ACHN (cell line): ENCODE measurements at regions not wholly inside any gene's neighbourhood (a gene's known extent, or its start where the extent isn't known, plus 50 kb on each side); places are given as distances from the start of the nearest gene placed in this dataset.
"Not testable (repeated sequence)": the region's sequence is repeated elsewhere in the genome, so short reads cannot be mapped to it uniquely, and the experiment has no call there.

Experiments
- DNase-seq: peaks from one replicate; pipeline ENCODE4 v3.0.0-alpha.2; 2015
- in situ Hi-C: cut with HindIII; loops from 2 replicates; pipeline ENCODE4 v1.10.0; 2017; ENCODE audit warnings: low sequenced_read_pairs, low pct_ligation_motif_present, low pct_unique_long_range_greater_than_20kb

DNA sequence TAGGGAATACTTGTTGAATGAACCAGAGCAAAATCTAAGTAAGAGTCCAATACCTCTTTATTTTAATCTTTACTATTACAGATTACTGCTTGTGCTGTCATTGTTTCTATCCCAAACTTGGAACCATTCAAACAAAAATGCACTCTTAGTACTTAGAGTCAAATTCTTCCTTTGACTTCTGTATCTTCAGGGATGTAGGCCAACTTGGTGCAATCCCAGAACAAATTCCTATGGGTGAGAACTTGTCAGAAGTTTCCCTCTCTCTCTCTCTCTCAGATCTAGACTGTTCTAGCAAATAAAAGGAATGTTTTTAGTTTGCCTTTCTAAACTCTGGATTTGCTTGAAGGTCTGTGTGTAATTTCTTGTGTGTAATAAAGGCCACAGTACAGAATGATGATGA is 329.0 kb upstream of the TMTC4 start:
- in situ Hi-C loops = no loop called here
- no peak for DNase-seq

GRCh38 chr13:100989392-100989791 is 314.8 kb upstream of the TMTC4 start:
- no peak for DNase-seq
- in situ Hi-C loops = no loop called here

DNA sequence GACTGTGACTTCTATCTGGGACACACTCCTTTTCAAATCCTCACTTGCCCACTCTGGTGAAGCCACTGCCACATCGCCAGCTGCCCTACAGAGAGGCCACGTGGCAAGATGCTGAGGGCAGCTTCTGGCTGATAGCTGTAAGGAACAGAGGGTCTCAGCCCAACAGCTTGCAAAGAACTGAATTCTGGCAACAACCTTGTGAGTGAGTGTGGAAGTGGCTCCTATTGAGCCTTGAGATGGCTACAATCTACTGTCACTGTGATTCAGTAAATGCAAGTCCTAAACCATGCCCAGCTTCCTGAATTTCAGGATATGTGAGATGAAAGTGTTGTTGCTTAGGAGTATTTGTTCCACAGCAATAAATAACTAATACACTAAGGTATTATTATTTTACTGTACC is 314.3 kb upstream of the TMTC4 start:
- in situ Hi-C loops = no loop called here
- DNase-seq = no peak

GRCh38 chr13:100987948-100988347 is 313.4 kb upstream of the TMTC4 start:
- no peak for DNase-seq
- in situ Hi-C loops = no loop called here

DNA sequence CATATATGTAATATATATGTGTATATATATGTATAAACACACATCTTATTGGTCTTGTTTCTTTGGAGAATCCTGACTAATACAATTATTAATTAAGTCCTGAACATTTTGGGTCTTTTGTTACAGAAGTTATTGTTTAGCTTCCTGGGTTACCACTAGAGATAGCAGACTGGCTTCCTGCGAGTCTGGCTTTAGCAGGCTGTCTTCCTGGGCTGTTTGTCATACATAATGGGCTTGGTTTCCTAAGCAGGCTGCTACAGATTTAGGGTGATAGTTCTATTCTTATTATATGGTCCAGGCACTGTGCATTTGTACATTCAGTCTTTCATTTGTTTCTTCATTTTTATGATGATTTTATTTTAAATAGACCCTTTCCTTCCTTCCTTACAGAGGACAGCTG is 312.0 kb upstream of the TMTC4 start:
- in situ Hi-C loops = no loop called here
- DNase-seq = no peak

DNA sequence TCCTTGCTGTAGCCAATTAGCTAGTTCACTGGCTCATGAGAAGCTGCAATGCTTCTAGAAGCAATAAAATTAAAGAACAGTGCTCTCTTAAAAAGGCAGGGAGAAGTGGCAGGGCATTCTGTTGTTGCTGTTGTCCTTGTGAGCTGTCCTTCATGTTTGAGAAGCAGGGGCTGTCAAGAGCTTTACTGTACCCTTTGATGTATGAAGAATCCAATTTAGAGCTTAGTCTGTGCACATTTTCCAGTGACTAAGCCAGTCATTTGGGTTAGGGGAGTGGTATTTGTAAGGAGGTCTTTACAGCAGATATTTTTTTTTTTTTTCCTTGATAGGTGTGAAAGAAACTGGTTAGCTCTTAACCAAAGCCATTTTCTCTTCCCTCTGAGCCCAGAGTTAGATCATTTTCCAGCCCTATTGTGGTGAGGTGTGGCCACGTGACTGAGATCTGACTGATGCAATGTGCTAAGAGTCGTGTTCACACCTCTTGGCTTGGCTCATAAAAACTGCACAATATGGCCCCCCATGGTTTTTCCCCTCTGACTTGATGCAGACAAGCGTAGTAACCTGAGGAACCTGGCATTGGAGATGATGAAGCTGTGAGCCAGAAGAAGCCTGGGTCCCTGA is 309.6 kb upstream of the TMTC4 start:
- in situ Hi-C loops = no loop called here
- DNase-seq = no peak

GRCh38 chr13:100983111-100983510 is 308.5 kb upstream of the TMTC4 start:
- DNase-seq = no peak
- in situ Hi-C loops = no loop called here

GRCh38 chr13:100980171-100980570 is 305.6 kb upstream of the TMTC4 start:
- in situ Hi-C loops = no loop called here
- no peak for DNase-seq

DNA sequence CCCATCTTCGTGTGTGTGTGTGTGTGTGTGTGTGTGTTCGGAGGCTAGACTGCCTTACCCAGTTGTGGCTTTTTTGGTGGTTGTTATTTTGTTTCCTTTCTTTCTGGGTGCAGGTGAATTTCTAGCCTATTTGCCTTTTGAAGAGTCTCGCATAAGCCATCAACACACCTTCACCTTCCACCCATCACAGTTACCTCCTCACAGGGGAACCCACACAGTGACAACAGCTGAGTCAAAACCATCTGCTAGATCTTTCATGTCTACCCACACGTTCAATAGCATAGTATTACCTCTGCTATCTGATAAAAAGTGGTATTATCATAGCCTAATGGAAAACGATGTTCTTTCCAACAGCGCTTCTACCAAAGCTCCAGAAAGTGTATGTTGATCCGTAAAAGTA is 303.2 kb upstream of the TMTC4 start:
- in situ Hi-C loops = no loop called here
- no peak for DNase-seq

- in situ Hi-C loops = no loop called here
- DNase-seq = no peak
These were observed 302.4 kb upstream of the TMTC4 start for GRCh38 chr13:100976993-100977392.

DNA sequence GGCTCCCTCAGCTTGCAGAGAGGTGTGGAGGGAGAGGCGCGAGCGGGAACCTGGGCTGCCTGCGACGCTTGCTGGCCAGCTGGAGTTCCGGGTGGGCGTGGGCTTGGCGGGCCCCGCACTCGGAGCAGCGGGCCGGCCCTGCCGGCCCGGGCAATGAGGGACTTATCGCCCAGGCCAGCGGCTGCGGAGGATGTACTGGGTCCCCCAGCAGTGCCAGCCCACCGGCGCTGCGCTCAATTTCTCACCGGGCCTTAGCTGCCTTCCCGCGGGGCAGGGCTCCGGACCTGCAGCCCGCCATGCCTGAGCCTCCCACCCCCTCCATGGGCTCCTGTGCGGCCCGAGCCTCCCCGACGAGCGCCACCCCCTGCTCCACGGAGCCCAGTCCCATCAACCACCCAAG is 301.1 kb upstream of the TMTC4 start:
- in situ Hi-C loops, DNase-seq: not testable (repeated sequence)

DNA sequence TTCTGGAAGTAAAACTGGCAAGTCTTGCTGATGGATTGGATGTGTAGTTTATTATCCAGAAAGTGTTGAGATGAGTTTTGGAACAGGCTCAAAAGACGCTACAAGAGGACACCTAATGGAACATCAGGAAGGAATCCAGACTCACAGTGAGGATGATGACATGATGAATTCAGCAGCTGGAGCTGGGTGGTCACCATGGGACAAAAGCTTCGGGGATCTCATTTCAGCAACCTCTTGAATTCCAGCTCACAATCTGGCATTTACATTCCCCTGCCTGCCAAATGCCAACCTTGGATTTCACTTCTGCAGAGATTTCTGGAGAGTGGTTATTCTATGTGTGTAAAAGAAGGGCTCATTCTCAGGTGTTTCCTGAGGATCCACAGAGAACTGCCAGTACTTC is 288.0 kb upstream of the TMTC4 start:
- in situ Hi-C loops = no loop called here
- DNase-seq = no peak

- in situ Hi-C loops = no loop called here
- no peak for DNase-seq
These were observed 286.6 kb upstream of the TMTC4 start for GRCh38 chr13:100961186-100961585.

- DNase-seq = no peak
- in situ Hi-C loops = no loop called here
These were observed 284.2 kb upstream of the TMTC4 start for GRCh38 chr13:100958831-100959230.

DNA sequence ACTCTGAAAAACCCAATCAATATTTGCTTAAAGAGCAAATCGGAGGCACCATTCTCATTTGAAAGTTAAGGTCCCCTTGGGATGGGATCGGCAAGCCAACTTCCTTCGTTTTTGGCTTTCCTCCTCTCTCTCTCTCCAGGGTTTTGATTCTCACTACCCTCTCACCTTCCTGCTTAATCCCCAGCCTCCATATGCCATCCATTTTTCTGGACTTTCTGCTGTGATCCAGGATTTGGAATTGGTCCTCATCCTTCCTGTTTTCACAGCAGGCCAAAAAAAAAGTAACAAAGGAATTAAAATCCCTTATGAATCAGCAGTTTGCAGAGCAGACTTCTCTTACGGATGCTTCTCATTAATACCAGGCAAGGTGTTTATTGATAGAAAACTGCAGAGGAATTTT is 283.1 kb upstream of the TMTC4 start:
- no peak for DNase-seq

DNA sequence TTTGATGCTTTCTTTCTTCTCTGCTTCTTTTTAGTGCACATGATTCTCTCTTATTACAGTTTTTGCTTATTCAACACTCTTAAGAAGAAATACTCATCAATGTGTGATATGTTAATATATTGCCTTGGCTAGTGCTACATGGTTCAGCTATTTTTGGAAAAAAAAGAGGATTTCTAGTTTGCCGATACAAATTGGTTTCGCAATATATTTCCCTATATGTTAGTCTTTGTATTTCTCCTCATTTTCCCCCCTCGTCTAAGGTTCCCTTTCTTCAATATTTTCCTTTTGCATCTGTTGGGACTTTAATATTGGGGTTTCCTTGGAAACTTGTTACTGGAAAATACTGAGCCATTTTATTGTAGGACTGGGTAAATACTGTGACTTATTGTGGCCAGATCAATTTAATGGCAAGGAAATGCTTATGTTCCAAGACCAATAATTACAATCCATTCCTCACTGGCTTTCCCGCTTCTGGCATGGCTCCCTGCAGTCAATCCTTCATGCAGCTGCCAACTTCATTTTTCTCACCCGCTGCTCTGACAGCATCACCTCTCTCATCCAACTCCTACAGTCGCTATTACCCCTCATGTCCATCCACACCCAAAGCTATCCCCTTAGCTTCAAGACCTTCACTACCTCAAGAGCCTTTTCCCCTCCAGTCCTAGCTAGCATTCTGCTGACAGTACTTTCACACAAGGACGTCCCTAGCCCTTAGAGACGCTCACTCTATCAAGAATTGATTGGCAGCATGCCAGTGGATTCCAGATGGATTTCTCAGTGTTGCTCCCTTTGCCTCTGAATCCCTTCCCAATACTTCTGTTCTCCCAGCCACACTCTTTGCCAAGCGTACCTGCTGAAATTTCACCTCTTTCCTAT is 280.1 kb upstream of the TMTC4 start:
- in situ Hi-C loops = no loop called here
- no peak for DNase-seq

More for the DNA sequence above, 283.1 kb upstream of the TMTC4 start:
- in situ Hi-C loops = no loop called here

DNA sequence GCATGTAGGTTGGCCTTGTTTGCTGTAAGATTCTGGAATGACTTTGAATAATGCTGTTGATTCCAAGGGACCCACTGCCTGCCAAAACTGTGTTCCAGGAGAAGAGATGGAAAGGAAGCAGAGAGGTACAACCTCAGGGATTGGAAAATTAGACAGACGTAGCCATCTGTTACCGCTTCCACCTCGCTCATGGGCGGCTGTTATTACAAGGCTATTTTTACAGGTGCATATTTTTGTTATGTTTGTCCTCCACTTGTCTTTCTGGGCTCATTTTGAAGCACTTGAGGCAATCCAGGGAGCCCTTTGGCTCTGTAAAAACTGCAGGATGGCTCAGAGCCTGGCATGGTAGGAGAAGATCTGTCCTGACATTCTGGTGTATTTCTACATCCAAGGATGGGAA is 276.4 kb upstream of the TMTC4 start:
- in situ Hi-C loops = no loop called here
- no peak for DNase-seq

GRCh38 chr13:100948937-100949336 is 274.3 kb upstream of the TMTC4 start:
- DNase-seq, in situ Hi-C loops: not testable (repeated sequence)

DNA sequence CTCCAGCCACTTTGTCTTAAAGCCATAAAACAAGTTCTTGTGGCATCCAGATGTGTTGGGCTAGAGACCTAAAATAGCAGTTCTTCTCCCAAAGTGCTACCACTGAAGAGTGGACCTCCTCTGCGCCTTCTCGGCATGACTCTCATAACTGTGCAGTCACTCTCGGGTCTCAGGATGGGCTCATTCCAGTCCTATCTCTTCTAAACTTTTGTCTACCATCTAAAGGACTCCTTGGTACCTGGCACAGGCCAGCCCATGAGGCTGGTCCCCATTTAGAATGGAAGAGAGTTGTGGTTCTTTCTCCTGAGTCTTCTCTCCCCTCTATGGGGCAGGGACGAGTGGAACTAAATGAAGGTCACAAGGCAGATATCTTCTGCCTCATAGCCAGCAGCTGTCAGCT is 272.0 kb upstream of the TMTC4 start:
- in situ Hi-C loops = no loop called here
- DNase-seq = no peak

DNA sequence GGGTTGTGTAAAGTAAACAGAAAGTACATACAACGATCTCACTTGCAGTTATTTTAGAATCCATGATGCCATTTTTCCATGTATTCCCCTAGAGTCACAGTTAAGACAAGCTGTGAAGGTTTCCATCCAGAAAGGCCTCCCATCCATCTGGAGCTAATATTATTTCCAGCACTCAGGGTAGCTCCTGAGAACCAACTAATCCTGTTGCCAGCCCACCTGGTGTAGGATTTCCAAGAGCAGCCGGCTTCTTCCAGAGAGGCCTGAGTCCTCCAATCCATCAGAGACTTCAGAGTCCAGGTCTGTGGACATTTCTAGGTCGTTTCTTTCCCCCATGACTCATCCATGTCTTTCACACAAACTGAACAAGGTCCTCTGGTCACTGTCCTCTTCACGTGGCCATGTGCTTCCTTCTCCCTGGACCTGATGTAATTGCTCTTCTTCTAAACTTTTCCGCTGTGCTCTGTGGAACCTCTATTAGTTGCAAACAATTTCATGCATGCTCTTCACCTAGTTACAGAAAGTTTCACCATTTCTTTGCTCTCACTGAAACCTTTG is 270.3 kb upstream of the TMTC4 start:
- no peak for DNase-seq
- in situ Hi-C loops = no loop called here
